DOHH2 (cell line): ENCODE measurements at regions not wholly inside any gene's neighbourhood (a gene's known extent, or its start where the extent isn't known, plus 50 kb on each side); places are given as distances from the start of the nearest gene placed in this dataset.

Source experiments
- H3F3A ChIP-seq: fragments of 200-600 bp; sonication (generic), shearing (Covaris generic); 2 replicates; pipeline ENCODE4 v1.6.0; 2016; ENCODE audit warnings: antibody characterized with exemption, mild to moderate bottlenecking; ENCODE audit not compliant: control insufficient read depth, insufficient read depth
- H3K27ac ChIP-seq: fragments of 200-600 bp; sonication (generic); 2 replicates; pipeline ENCODE4 v1.5.1; 2014; ENCODE audit warnings: low read depth, mild to moderate bottlenecking, low read length, moderate library complexity
- H3K27me3 ChIP-seq: fragments of 200-600 bp; sonication (generic); 2 replicates; pipeline ENCODE4 v1.6.1; 2014; ENCODE audit warnings: mild to moderate bottlenecking, low read length, mixed read lengths; ENCODE audit not compliant: control insufficient read depth
- H3K36me3 ChIP-seq: fragments of 200-600 bp; sonication (generic); 2 replicates; pipeline ENCODE4 v1.6.1; 2014; ENCODE audit warnings: mild to moderate bottlenecking, low read length, moderate library complexity, mixed read lengths; ENCODE audit not compliant: control insufficient read depth
- H3K4me1 ChIP-seq: fragments of 200-600 bp; sonication (generic); 2 replicates; pipeline ENCODE4 v1.6.1; 2014; ENCODE audit warnings: mild to moderate bottlenecking, low read length, mixed read lengths; ENCODE audit not compliant: control insufficient read depth
- H3K4me2 ChIP-seq: fragments of 200-600 bp; sonication (generic); 2 replicates; pipeline ENCODE4 v1.6.0; 2014; ENCODE audit warnings: mild to moderate bottlenecking, low read length, moderate library complexity
- H3K4me3 ChIP-seq: fragments of 200-600 bp; sonication (generic); 2 replicates; pipeline ENCODE4 v1.5.1; 2014; ENCODE audit warnings: mild to moderate bottlenecking, low read length, mixed read lengths
- H3K79me2 ChIP-seq: fragments of 200-600 bp; sonication (generic); 2 replicates; pipeline ENCODE4 v1.6.1; 2014; ENCODE audit warnings: mild to moderate bottlenecking, low read length, mixed read lengths; ENCODE audit not compliant: control insufficient read depth
- H3K9me2 ChIP-seq: fragments of 200-600 bp; sonication (generic); replicated peaks from 2 replicates; pipeline ENCODE4 v1.6.1; 2014; ENCODE audit warnings: mild to moderate bottlenecking, low read length, mixed read lengths; ENCODE audit not compliant: control insufficient read depth
- H3K9me3 ChIP-seq: fragments of 200-600 bp; sonication (generic); 2 replicates; pipeline ENCODE4 v1.6.1; 2014; ENCODE audit warnings: antibody characterized with exemption, low read length, mixed read lengths; ENCODE audit not compliant: control insufficient read depth, insufficient read depth
- H4K20me1 ChIP-seq: fragments of 200-600 bp; sonication (generic); 2 replicates; pipeline ENCODE4 v1.6.0; 2014; ENCODE audit warnings: low read depth, mild to moderate bottlenecking, antibody characterized with exemption, low read length, moderate library complexity; ENCODE audit not compliant: control insufficient read depth, insufficient read depth
- CTCF ChIP-seq: fragments of 200-600 bp; sonication (generic); IDR thresholded peaks from one replicate; pipeline ENCODE4 v1.5.1; 2014; ENCODE audit warnings: antibody characterized with exemption, mild to moderate bottlenecking, low read depth, low read length; ENCODE audit not compliant: poor library complexity, severe bottlenecking
- EZH2phosphoT487 ChIP-seq: fragments of 200-600 bp; sonication (generic); IDR thresholded peaks from 2 replicates; pipeline ENCODE4 v1.6.1; 2017; ENCODE audit warnings: borderline replicate concordance, mild to moderate bottlenecking, antibody characterized with exemption, low read length, moderate library complexity, mixed read lengths

GRCh38 chr10:44292390-44293002 lies 92.4 kb downstream of the CXCL12 start:
- Histone ChIP-seq H3K9me3 (no peaks in the 10 kb centered on the region), H3K36me3 (no peaks in the 10 kb centered on the region), H3K27ac (no peak overlapping the region), H3K9me2 (no peaks in the 10 kb centered on the region), H3K27me3 (no peaks in the 10 kb centered on the region), H3K4me3 (no peak overlapping the region), H3K79me2 (no peaks in the 10 kb centered on the region), H3F3A (no peaks in the 10 kb centered on the region), H3K4me1 (no peaks in the 10 kb centered on the region), H3K4me2 (no peak overlapping the region), H4K20me1 (no peaks in the 10 kb centered on the region)
- TF ChIP-seq EZH2phosphoT487 (no peak), CTCF (no peak)

GRCh38 chr10:44291091-44291490 lies 93.8 kb downstream of the CXCL12 start:
- Histone ChIP-seq H3K4me2 (no peak overlapping the region), H3K27ac (no peak overlapping the region), H3K4me1 (no peaks in the 10 kb centered on the region), H3K9me2 (no peaks in the 10 kb centered on the region), H4K20me1 (no peaks in the 10 kb centered on the region), H3K9me3 (no peaks in the 10 kb centered on the region), H3K27me3 (no peaks in the 10 kb centered on the region), H3K36me3 (no peaks in the 10 kb centered on the region), H3K4me3 (no peak overlapping the region), H3K79me2 (no peaks in the 10 kb centered on the region), H3F3A (no peaks in the 10 kb centered on the region)
- no peak for TF ChIP-seq EZH2phosphoT487

DNA sequence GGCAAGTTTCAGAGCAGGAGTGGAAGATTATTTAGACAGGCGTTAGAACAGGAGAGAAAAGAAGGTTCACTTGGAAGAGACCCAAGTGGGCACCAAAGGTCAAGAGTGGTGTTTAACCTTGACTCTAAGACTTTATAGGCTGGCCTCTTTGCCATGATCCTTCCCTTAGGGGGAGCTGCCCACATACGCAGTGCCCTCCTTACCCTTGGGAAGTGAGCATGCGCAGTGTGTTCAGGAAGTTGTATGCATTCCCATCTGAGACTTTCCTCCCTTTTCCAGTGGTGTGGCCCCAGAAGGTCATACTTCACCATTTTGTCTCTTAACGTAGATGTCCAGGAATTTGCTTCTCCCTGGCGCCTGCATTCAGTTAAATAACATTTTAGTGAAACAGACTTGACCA lies 95.8 kb downstream of the CXCL12 start:
- no peak for TF ChIP-seq CTCF
- no peak for TF ChIP-seq EZH2phosphoT487

GRCh38 chr10:44287408-44287807 lies 97.5 kb downstream of the CXCL12 start:
- Histone ChIP-seq H3K9me2 (no peaks in the 10 kb centered on the region), H3K4me2 (no peak overlapping the region), H3K9me3 (no peaks in the 10 kb centered on the region), H3K4me1 (no peaks in the 10 kb centered on the region), H3K27ac (no peak overlapping the region), H3K79me2 (no peaks in the 10 kb centered on the region), H4K20me1 (no peaks in the 10 kb centered on the region), H3K36me3 (no peaks in the 10 kb centered on the region), H3K27me3 (no peaks in the 10 kb centered on the region), H3K4me3 (no peak overlapping the region), H3F3A (no peaks in the 10 kb centered on the region)
- no peak for TF ChIP-seq EZH2phosphoT487
- no peak for TF ChIP-seq CTCF

More for the DNA sequence above, 95.8 kb downstream of the CXCL12 start:
- H3K4me1 ChIP-seq: no peaks in the 10 kb centered on the region
- H3K27ac ChIP-seq: no peak overlapping the region
- H3F3A ChIP-seq: no peaks in the 10 kb centered on the region
- no peaks in the 10 kb centered on the region for H3K79me2 ChIP-seq
- H3K4me2 ChIP-seq: no peak overlapping the region
- no peak overlapping the region for H3K4me3 ChIP-seq
- no peaks in the 10 kb centered on the region for H3K9me3 ChIP-seq
- H3K27me3 ChIP-seq: no peaks in the 10 kb centered on the region
- no peaks in the 10 kb centered on the region for H3K36me3 ChIP-seq
- H3K9me2 ChIP-seq: no peaks in the 10 kb centered on the region
- no peaks in the 10 kb centered on the region for H4K20me1 ChIP-seq
